ENCODE measurements at regions not wholly inside any gene's neighbourhood (a gene's known extent, or its start where the extent isn't known, plus 50 kb on each side); places are given as distances from the start of the nearest gene placed in this dataset.

DNA sequence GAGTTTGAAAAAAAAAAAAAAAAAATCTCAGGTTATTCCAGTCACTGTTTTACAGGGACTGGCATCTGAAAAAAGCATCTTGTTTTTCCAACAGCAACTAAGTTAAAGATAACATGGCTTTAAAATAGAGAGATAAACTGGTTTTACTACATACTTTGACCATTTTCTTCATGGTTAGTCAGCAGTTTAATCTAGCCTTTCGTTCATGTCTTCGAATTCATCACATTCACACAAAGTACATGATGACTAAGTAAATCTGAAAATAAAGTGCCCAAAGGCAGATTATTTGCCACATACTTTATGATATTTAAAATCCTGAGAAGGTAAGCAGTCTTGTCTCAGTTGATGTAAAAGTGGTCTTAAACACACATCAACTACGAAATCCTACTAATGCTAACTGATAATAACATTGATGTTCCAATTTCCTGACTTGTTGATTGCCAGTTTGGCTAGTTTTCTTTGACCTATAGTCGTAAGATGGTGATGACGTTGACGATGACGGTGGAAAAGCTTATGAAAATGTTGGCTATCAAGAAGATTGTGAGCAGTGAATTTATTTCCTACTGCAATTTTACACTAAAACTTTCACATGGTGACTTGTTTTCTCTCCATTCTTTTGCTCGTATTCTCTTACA, 540.5 kb upstream of the BOD1L1 start:
- TF ChIP-seq SUZ12 (IDR thresholded peaks at IDR 0.05; ENCODE audit: extremely low read depth, insufficient read depth, insufficient read length) (no peak), YY1 (IDR thresholded peaks at IDR 0.05; ENCODE audit: insufficient read depth, insufficient read length) (no peak)

Data from NT2/D1 (cell line).